ENCODE measurements at regions not wholly inside any gene's neighbourhood (a gene's known extent, or its start where the extent isn't known, plus 50 kb on each side); places are given as distances from the start of the nearest gene placed in this dataset.

- Histone ChIP-seq H3K27ac (no peak overlapping the region), H3K4me3 (no peak overlapping the region), H3K4me1 (no peaks in the 10 kb centered on the region), H3K27me3 (peaks cover 0 to 54% of the 10 kb centered on the region in 2 donors), H3K36me3 (no peaks in the 10 kb centered on the region), H3K9me3 (no peaks in the 10 kb centered on the region)
- TF ChIP-seq CTCF (IDR thresholded peaks at IDR 0.05), result no peak
- intact Hi-C loops (cut with DNase I), result no loop called here
- ATAC-seq (no peak), DNase-seq (peak in 1 of 4 donors; percentile 23)
These were observed 666.4 kb downstream of the BRD1 start for GRCh38 chr22:49161002-49161850.

GRCh38 chr22:49160261-49161001 is 667.2 kb downstream of the BRD1 start:
- Histone ChIP-seq H3K27ac (no peak overlapping the region), H3K27me3 (peaks cover 0 to 54% of the 10 kb centered on the region in 2 donors), H3K4me1 (no peaks in the 10 kb centered on the region), H3K36me3 (no peaks in the 10 kb centered on the region), H3K4me3 (no peak overlapping the region), H3K9me3 (no peaks in the 10 kb centered on the region)
- TF ChIP-seq CTCF (IDR thresholded peaks at IDR 0.05), result no peak
- DNase-seq (peak in 2 of 4 donors; percentile 15 to 36), ATAC-seq (no peak)
- intact Hi-C loops (cut with DNase I), result no loop called here

DNA sequence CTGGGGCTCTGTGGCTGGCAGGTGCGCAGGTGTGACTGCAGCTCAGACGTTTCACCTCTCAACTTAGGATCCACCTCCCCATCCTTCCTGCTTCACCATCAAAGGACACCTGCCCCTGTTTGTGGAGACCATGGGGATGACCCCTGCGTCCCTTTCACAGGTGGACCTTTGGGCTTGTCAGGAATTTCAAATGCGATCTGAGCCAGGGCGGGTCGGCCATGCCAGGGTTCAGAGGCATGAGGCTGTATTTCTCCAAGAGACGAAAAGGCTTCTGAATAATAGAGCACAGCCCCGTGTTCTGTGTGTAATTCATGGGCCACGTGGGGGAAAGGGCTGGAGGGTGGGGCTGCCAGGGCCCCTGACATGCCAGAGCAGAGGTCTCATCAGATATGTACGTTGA is 668.0 kb downstream of the BRD1 start:
- ATAC-seq, result no peak
- no peak for TF ChIP-seq CTCF (IDR thresholded peaks at IDR 0.05)
- H3K27ac ChIP-seq, result no peak overlapping the region
- intact Hi-C loops (cut with DNase I), result no loop called here
- peak in 2 of 4 donors; percentile 5 to 34 for DNase-seq
- no peaks in the 10 kb centered on the region for H3K4me1 ChIP-seq
- H3K4me3 ChIP-seq, result no peak overlapping the region
- H3K36me3 ChIP-seq, result no peaks in the 10 kb centered on the region
- H3K9me3 ChIP-seq, result no peaks in the 10 kb centered on the region
- peaks cover 0 to 54% of the 10 kb centered on the region in 2 donors for H3K27me3 ChIP-seq

DNA sequence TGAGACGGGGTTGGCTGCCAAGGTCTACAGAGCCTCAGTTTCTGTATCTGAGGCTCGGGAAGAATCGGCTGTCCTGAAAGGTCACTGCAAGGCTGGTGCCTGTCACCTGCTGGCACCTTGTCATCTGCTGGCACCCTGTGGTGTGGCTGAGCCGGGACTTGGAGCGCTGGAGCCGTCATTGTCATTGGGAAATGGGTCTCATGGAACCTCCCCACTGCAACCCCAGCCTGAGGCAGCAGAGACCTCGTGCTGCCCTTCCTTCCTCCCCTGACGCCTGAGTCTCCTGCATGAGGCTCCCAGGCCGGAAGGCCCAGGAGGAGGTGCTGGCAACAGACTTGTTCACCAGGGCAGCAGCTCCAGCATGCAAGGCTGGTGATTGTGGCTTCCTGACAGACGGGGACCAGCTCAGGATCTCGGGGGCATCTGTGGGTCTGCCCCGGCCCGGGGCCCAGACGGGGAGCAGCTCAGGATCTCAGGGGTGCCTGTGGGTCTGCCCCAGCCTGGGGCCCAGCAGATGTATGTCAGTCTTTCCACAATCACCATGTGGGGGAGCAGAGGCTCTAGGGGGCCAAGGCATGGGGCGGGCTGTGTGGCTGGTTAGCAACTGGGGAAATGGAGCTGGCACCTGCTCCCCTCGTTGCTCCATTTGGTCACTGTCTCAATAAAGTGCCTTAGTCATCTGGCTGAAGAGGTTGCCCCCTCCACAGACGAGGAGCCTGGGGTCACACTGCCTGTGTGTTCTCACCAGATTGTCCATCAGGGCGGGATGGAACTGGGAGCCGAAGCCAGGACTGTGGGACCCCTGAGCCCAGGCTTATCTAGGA is 668.7 kb downstream of the BRD1 start:
- H3K36me3 ChIP-seq, result no peaks in the 10 kb centered on the region
- intact Hi-C loops (cut with DNase I), result no loop called here
- H3K4me1 ChIP-seq, result no peaks in the 10 kb centered on the region
- peaks cover 0 to 58% of the 10 kb centered on the region in 2 donors for H3K27me3 ChIP-seq
- H3K9me3 ChIP-seq, result no peaks in the 10 kb centered on the region
- no peak for TF ChIP-seq CTCF (IDR thresholded peaks at IDR 0.05)
- no peak overlapping the region for H3K27ac ChIP-seq
- no peak overlapping the region for H3K4me3 ChIP-seq
- DNase-seq (peak in 1 of 4 donors; percentile 20), ATAC-seq (no peak)

Measured in left lung (tissue), 4 donors.